HCT116 (cell line): ENCODE measurements at regions not wholly inside any gene's neighbourhood (a gene's known extent, or its start where the extent isn't known, plus 50 kb on each side); places are given as distances from the start of the nearest gene placed in this dataset.

Experiments used
- ATAC-seq: fragments of 200-7000 bp; cut with Tn5 transposase; 2 replicates; pipeline ENCODE4 v1.9.1; 2020; ENCODE audit warnings: mild to moderate bottlenecking, moderate library complexity
- BruUV-seq: library from RNA; stranded (reverse); fragments of 400-500 nt; replicated peaks from 2 replicates; lab custom pipeline; 2021; lab: Mats Ljungman, UMichigan
- CTCF ChIA-PET: fragments of 300-600 bp; sonication (Branson Sonifier 250); formaldehyde crosslinking; loops from one replicate; lab custom pipeline; 2021; ENCODE audit warnings: antibody characterized with exemption; lab: Charles Lee
- POLR2A ChIA-PET: fragments of 300-600, 350-600 bp; sonication (Branson Sonifier 250); formaldehyde crosslinking; loops from one replicate; lab custom pipeline; 2021; ENCODE audit warnings: antibody characterized with exemption; lab: Charles Lee
- RAD21 ChIA-PET, 2 experiments: fragments of 300-600 bp; sonication (Branson Sonifier 250); formaldehyde crosslinking; loops; one replicate each; lab custom pipeline; 2023; ENCODE audit warnings: low total read pairs in 2 of 2; ENCODE audit not compliant: uncharacterized antibody in 2 of 2, unreplicated experiment in 2 of 2, low non-redundant PET in 1 of 2; lab: Charles Lee
- DNase-seq: peaks from one replicate; pipeline ENCODE4 v3.0.0-alpha.2; 2010; ENCODE audit warnings: low read depth, low spot score
- H2AFZ ChIP-seq: fragments of 200-600 bp; shearing (Covaris generic), sonication (generic); 2 replicates; pipeline ENCODE4 v1.6.1; 2017; ENCODE audit warnings: low read depth, mixed run types, mixed read lengths, antibody characterized with exemption, low read length; ENCODE audit not compliant: poor library complexity, severe bottlenecking
- H3K27ac ChIP-seq: 2 replicates; pipeline ENCODE4 v1.5.1; 2012; ENCODE audit warnings: low read depth, low read length
- H3K27me3 ChIP-seq: fragments of 200-600 bp; sonication (generic); 2 replicates; pipeline ENCODE4 v1.6.1; 2016; ENCODE audit warnings: mixed run types, low read length, mixed read lengths; ENCODE audit not compliant: insufficient read depth
- H3K36me3 ChIP-seq, 2 experiments: fragments of 200-500 bp in 1 of 2; fragments of 200-600 bp in 1 of 2; sonication (Bioruptor generic) in 1 of 2; sonication (generic) in 1 of 2; 2 replicates each; pipeline versions ENCODE4 v1.5.1 to v1.6.1; 2014 to 2016; ENCODE audit warnings: low read length in 2 of 2, inconsistent platforms in 1 of 2, mixed read lengths in 1 of 2, mixed run types in 1 of 2; ENCODE audit not compliant: insufficient read depth in 2 of 2, control insufficient read depth in 1 of 2
- H3K4me1 ChIP-seq, 2 experiments: fragments of 200-600 bp in 1 of 2; sonication (generic) in 1 of 2; 2 replicates each; pipeline versions ENCODE4 v1.5.1 to v1.6.1; 2012 to 2017; ENCODE audit warnings: low read length in 2 of 2, inconsistent platforms in 1 of 2, mild to moderate bottlenecking in 1 of 2, mixed read lengths in 1 of 2, mixed run types in 1 of 2, moderate library complexity in 1 of 2; ENCODE audit not compliant: insufficient read depth in 2 of 2, control insufficient read depth in 1 of 2
- H3K4me2 ChIP-seq: fragments of 200-600 bp; sonication (generic); 2 replicates; pipeline ENCODE4 v1.6.1; 2017; ENCODE audit warnings: mixed run types, low read length, mixed read lengths
- H3K4me3 ChIP-seq, 2 experiments: fragments of 200-600 bp in 1 of 2; sonication (generic) in 1 of 2; replicated peaks in 1 of 2; 2 replicates each; pipeline ENCODE4 v1.5.1; 2011 to 2016; ENCODE audit warnings: low read length in 2 of 2, control low read depth in 1 of 2, low read depth in 1 of 2, mild to moderate bottlenecking in 1 of 2, mixed read lengths in 1 of 2, mixed run types in 1 of 2
- H3K79me2 ChIP-seq: fragments of 200-600 bp; sonication (generic); 2 replicates; pipeline ENCODE4 v1.6.1; 2017; ENCODE audit warnings: mild to moderate bottlenecking, mixed run types, low read length, moderate library complexity, mixed read lengths; ENCODE audit not compliant: insufficient read depth
- H3K9ac ChIP-seq: fragments of 200-600 bp; sonication (generic); 2 replicates; pipeline ENCODE4 v1.6.1; 2016; ENCODE audit warnings: low read length, mixed read lengths
- H3K9me2 ChIP-seq: fragments of 200-600 bp; sonication (generic), shearing (Covaris generic); 2 replicates; pipeline ENCODE4 v1.6.1; 2017; ENCODE audit warnings: mixed run types, mild to moderate bottlenecking, moderate library complexity; ENCODE audit not compliant: insufficient read depth
- H3K9me3 ChIP-seq, 2 experiments: fragments of 200-500 bp in 1 of 2; fragments of 200-600 bp in 1 of 2; sonication (Bioruptor generic) in 1 of 2; sonication (generic) in 1 of 2; 2 replicates each; pipeline ENCODE4 v1.6.1; 2014 to 2017; ENCODE audit warnings: low read length in 2 of 2, mixed read lengths in 2 of 2, inconsistent platforms in 1 of 2, low read depth in 1 of 2, mild to moderate bottlenecking in 1 of 2, mixed run types in 1 of 2, moderate library complexity in 1 of 2; ENCODE audit not compliant: control insufficient read depth in 1 of 2, insufficient read depth in 1 of 2
- H4K20me1 ChIP-seq: fragments of 200-600 bp; sonication (generic), shearing (Covaris generic); 2 replicates; pipeline ENCODE4 v1.6.1; 2017; ENCODE audit warnings: mixed run types, mild to moderate bottlenecking, moderate library complexity; ENCODE audit not compliant: insufficient read depth
- CBX3 ChIP-seq: IDR thresholded peaks from 2 replicates; pipeline ENCODE4 v1.6.1; 2012; ENCODE audit warnings: low read depth
- CTCF ChIP-seq, 3 experiments: fragments of 200-600 bp in 1 of 3; sonication (generic) in 1 of 3; IDR thresholded peaks in 2 of 3; conservative IDR thresholded peaks in 1 of 3; 2 replicates each; pipeline ENCODE4 v1.5.1; 2012 to 2017; ENCODE audit warnings: low read depth in 2 of 3, low read length in 2 of 3, antibody characterized with exemption in 1 of 3, borderline replicate concordance in 1 of 3, control low read depth in 1 of 3, mild to moderate bottlenecking in 1 of 3, mixed read lengths in 1 of 3, mixed run types in 1 of 3, moderate library complexity in 1 of 3; ENCODE audit not compliant: insufficient read depth in 1 of 3
- EGR1 ChIP-seq: IDR thresholded peaks from 2 replicates; pipeline ENCODE4 v1.6.1; 2012; ENCODE audit warnings: low read depth
- ELF1 ChIP-seq: IDR thresholded peaks from 2 replicates; pipeline ENCODE4 v1.6.1; 2012; ENCODE audit warnings: low read depth, borderline replicate concordance
- EZH2phosphoT487 ChIP-seq: fragments of 200-600 bp; IDR thresholded peaks from 2 replicates; pipeline ENCODE4 v1.6.1; 2018; ENCODE audit warnings: antibody characterized with exemption, borderline replicate concordance
- MAX ChIP-seq: IDR thresholded peaks from 2 replicates; pipeline ENCODE4 v1.6.1; 2012
- RAD21 ChIP-seq: IDR thresholded peaks from 2 replicates; pipeline ENCODE4 v1.6.1; 2012; ENCODE audit warnings: low read depth, mild to moderate bottlenecking
- SP1 ChIP-seq: IDR thresholded peaks from 2 replicates; pipeline ENCODE4 v1.6.1; 2012; ENCODE audit warnings: low read depth
- TCF7L2 ChIP-seq: IDR thresholded peaks from 2 replicates; pipeline ENCODE4 v1.7.0; 2011; ENCODE audit warnings: borderline replicate concordance, inconsistent platforms; ENCODE audit not compliant: insufficient read depth, insufficient read length; ENCODE audit errors: extremely low read depth
- YY1 ChIP-seq: IDR thresholded peaks from 2 replicates; pipeline ENCODE4 v1.6.1; 2011; ENCODE audit warnings: low read length, low read depth, moderate library complexity, mild to moderate bottlenecking; ENCODE audit not compliant: insufficient replicate concordance; ENCODE audit errors: extremely low read depth
- ZFX ChIP-seq: fragments of 450-650 bp; IDR thresholded peaks from 2 replicates; pipeline ENCODE4 v1.6.1; 2017
- ZNF274 ChIP-seq: fragments of 200-500 bp; sonication (Bioruptor generic); IDR thresholded peaks from 2 replicates; pipeline ENCODE4 v1.6.1; 2014; ENCODE audit warnings: mild to moderate bottlenecking, low read depth, low read length, inconsistent platforms
- intact Hi-C: fragments of 100-400 bp; cut with micrococcal nuclease; formaldehyde crosslinking; loops from 2 replicates; pipeline ENCODE4 v1.10.0; 2022
- TF ChIP-seq, protein P1 (sequence below): IDR thresholded peaks from 2 replicates; pipeline ENCODE4 v1.6.1; 2012; ENCODE audit warnings: low read depth
- TF ChIP-seq, protein P2 (sequence below): IDR thresholded peaks from 2 replicates; pipeline ENCODE4 v1.6.1; 2012
- TF ChIP-seq, protein P3 (sequence below): IDR thresholded peaks from 2 replicates; pipeline ENCODE4 v1.6.1; 2011; ENCODE audit warnings: mild to moderate bottlenecking, low read length, moderate library complexity; ENCODE audit not compliant: insufficient replicate concordance; ENCODE audit errors: extremely low read depth

- TF ChIP-seq ZFX, result no peak
- TF ChIP-seq CBX3, result no peak
- TF ChIP-seq ELF1, result no peak
- no peak for TF ChIP-seq TCF7L2
- TF ChIP-seq MAX, result no peak
Measured at GRCh38 chr1:58854576-58854975, 70.7 kb upstream of the JUN start (continued).

GRCh38 chr1:58855274-58856165 is 71.7 kb upstream of the JUN start:
- ATAC-seq, result no peak
- no peaks in the 10 kb centered on the region for H3K9me3 ChIP-seq
- peaks cover 0 to 10% of the 10 kb centered on the region in 2 experiments; a peak in 1 of 4 replicates for H3K4me1 ChIP-seq
- ChIA-PET CTCF (no interaction called here), RAD21 (no interaction called here), POLR2A (no interaction called here)
- no peaks in the 10 kb centered on the region for H3K9me2 ChIP-seq
- no peaks in the 10 kb centered on the region for H3K27me3 ChIP-seq
- no TSS peak for BruUV-seq
- H3K36me3 ChIP-seq, result no peaks in the 10 kb centered on the region
- H3K27ac ChIP-seq, result no peak overlapping the region
- H3K79me2 ChIP-seq, result no peaks in the 10 kb centered on the region
- intact Hi-C loops, result no loop called here
- H3K4me3 ChIP-seq, result no peak overlapping the region
- no peak overlapping the region for H3K9ac ChIP-seq
- no peak for DNase-seq
- H3K4me2 ChIP-seq, result no peak overlapping the region
- no peak overlapping the region for H2AFZ ChIP-seq
- H4K20me1 ChIP-seq, result no peaks in the 10 kb centered on the region
- TF ChIP-seq, protein P1, sequence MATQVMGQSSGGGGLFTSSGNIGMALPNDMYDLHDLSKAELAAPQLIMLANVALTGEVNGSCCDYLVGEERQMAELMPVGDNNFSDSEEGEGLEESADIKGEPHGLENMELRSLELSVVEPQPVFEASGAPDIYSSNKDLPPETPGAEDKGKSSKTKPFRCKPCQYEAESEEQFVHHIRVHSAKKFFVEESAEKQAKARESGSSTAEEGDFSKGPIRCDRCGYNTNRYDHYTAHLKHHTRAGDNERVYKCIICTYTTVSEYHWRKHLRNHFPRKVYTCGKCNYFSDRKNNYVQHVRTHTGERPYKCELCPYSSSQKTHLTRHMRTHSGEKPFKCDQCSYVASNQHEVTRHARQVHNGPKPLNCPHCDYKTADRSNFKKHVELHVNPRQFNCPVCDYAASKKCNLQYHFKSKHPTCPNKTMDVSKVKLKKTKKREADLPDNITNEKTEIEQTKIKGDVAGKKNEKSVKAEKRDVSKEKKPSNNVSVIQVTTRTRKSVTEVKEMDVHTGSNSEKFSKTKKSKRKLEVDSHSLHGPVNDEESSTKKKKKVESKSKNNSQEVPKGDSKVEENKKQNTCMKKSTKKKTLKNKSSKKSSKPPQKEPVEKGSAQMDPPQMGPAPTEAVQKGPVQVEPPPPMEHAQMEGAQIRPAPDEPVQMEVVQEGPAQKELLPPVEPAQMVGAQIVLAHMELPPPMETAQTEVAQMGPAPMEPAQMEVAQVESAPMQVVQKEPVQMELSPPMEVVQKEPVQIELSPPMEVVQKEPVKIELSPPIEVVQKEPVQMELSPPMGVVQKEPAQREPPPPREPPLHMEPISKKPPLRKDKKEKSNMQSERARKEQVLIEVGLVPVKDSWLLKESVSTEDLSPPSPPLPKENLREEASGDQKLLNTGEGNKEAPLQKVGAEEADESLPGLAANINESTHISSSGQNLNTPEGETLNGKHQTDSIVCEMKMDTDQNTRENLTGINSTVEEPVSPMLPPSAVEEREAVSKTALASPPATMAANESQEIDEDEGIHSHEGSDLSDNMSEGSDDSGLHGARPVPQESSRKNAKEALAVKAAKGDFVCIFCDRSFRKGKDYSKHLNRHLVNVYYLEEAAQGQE, result no peak
- TF ChIP-seq ZFX, result no peak
- no peak for TF ChIP-seq RAD21
- TF ChIP-seq CTCF (IDR thresholded peaks at IDR 0.05 in 2 of 3, conservative IDR thresholded peaks at IDR 0.05 in 1 of 3; ENCODE audit: borderline replicate concordance in 1 of 3, insufficient read depth in 1 of 3, low read depth in 2 of 3, low read length in 2 of 3), result no peak
- no peak for TF ChIP-seq YY1
- TF ChIP-seq, protein P2, sequence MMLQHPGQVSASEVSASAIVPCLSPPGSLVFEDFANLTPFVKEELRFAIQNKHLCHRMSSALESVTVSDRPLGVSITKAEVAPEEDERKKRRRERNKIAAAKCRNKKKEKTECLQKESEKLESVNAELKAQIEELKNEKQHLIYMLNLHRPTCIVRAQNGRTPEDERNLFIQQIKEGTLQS, result no peak
- no peak for TF ChIP-seq EGR1
- no peak for TF ChIP-seq ZNF274
- TF ChIP-seq EZH2phosphoT487, result no peak
- no peak for TF ChIP-seq SP1
- TF ChIP-seq TCF7L2, result no peak
- TF ChIP-seq, protein P3, sequence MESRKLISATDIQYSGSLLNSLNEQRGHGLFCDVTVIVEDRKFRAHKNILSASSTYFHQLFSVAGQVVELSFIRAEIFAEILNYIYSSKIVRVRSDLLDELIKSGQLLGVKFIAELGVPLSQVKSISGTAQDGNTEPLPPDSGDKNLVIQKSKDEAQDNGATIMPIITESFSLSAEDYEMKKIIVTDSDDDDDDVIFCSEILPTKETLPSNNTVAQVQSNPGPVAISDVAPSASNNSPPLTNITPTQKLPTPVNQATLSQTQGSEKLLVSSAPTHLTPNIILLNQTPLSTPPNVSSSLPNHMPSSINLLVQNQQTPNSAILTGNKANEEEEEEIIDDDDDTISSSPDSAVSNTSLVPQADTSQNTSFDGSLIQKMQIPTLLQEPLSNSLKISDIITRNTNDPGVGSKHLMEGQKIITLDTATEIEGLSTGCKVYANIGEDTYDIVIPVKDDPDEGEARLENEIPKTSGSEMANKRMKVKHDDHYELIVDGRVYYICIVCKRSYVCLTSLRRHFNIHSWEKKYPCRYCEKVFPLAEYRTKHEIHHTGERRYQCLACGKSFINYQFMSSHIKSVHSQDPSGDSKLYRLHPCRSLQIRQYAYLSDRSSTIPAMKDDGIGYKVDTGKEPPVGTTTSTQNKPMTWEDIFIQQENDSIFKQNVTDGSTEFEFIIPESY, result no peak
